Spleen (tissue), 7 donors: ENCODE measurements at regions not wholly inside any gene's neighbourhood (a gene's known extent, or its start where the extent isn't known, plus 50 kb on each side); places are given as distances from the start of the nearest gene placed in this dataset.

Source experiments
- POLR2AphosphoS5 ChIP-seq, 3 donors: sonication (generic); formaldehyde crosslinking; IDR thresholded peaks; one replicate each; pipeline ENCODE4 v1.5.1; 2017; ENCODE audit warnings: antibody characterized with exemption in 3 of 3
- TF ChIP-seq, protein P1 (sequence below), 11 experiments: fragments of 200-600 bp in 7 of 11; fragments of 450-650 bp in 4 of 11; sonication (generic) in 4 of 11; IDR thresholded peaks in 8 of 11; conservative IDR thresholded peaks in 3 of 11; 1 replicate in 7 of 11; 2 replicates in 4 of 11; pipeline versions ENCODE4 v1.4.0 to v1.8.0; 2016 to 2021; ENCODE audit warnings: antibody characterized with exemption in 11 of 11, inconsistent platforms in 4 of 11, mild to moderate bottlenecking in 1 of 11
- donor health status: DM: no; HTN: no; CAD: no; lungs with moderate emphysema.
- donor health status: DM: no; HTN: no; CAD: no.
- donor health status: DM: no; HTN: no; CAD: no.

DNA sequence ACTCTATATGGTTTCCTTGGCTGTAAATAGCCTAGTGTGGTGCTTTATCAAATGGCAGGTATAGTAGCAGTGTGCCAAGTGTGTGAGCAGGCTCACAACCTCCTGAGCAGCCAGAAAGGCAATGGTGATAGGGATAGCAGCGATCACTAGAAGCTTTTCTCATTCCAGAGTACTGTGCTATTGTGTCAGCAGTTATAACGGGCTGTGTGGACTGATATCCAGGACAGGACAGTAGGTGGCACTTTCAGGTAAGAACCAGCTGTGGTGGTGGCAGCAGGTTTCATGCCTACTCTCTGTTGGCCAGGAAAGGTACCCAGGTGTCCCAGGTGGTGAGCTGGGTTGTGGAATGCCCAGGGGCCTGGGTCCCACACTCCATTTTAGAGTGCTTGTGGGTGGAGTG is 448.8 kb upstream of the BTBD3 start:
- TF ChIP-seq, protein P1, sequence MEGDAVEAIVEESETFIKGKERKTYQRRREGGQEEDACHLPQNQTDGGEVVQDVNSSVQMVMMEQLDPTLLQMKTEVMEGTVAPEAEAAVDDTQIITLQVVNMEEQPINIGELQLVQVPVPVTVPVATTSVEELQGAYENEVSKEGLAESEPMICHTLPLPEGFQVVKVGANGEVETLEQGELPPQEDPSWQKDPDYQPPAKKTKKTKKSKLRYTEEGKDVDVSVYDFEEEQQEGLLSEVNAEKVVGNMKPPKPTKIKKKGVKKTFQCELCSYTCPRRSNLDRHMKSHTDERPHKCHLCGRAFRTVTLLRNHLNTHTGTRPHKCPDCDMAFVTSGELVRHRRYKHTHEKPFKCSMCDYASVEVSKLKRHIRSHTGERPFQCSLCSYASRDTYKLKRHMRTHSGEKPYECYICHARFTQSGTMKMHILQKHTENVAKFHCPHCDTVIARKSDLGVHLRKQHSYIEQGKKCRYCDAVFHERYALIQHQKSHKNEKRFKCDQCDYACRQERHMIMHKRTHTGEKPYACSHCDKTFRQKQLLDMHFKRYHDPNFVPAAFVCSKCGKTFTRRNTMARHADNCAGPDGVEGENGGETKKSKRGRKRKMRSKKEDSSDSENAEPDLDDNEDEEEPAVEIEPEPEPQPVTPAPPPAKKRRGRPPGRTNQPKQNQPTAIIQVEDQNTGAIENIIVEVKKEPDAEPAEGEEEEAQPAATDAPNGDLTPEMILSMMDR (IDR thresholded peaks at IDR 0.05 in 8 of 11, conservative IDR thresholded peaks at IDR 0.05 in 3 of 11): no peak
- TF ChIP-seq POLR2AphosphoS5 (IDR thresholded peaks at IDR 0.05): no peak
